DMS 273 treated with DMSO at 0.1 percent for 48 hours (cell line): ENCODE measurements at regions not wholly inside any gene's neighbourhood (a gene's known extent, or its start where the extent isn't known, plus 50 kb on each side); places are given as distances from the start of the nearest gene placed in this dataset.

ENCODE experiments used
- DNase-seq: peaks from one replicate; lab custom pipeline; 2025; lab: John Stamatoyannopoulos, UW

GRCh38 chr22:22075382-22076163, 93.0 kb upstream of the TOP3B start:
- DNase-seq, result no peak

- DNase-seq, result no peak
Measured at GRCh38 chr22:22074634-22075381, 92.2 kb upstream of the TOP3B start.

GRCh38 chr22:22073769-22074561, 91.4 kb upstream of the TOP3B start:
- no peak for DNase-seq

- no peak for DNase-seq
Measured at GRCh38 chr22:22072169-22072836, 89.7 kb upstream of the TOP3B start.

- no peak for DNase-seq
Measured at GRCh38 chr22:22071455-22071854, 88.9 kb upstream of the TOP3B start.

GRCh38 chr22:22070371-22070824, 87.8 kb upstream of the TOP3B start:
- DNase-seq, result no peak

- DNase-seq, result no peak
Measured at GRCh38 chr22:22069450-22070370, 87.1 kb upstream of the TOP3B start.

- DNase-seq, result no peak
Measured at GRCh38 chr22:22068657-22069056, 86.1 kb upstream of the TOP3B start.

GRCh38 chr22:22068025-22068424, 85.4 kb upstream of the TOP3B start:
- DNase-seq, result no peak

- DNase-seq, result no peak
Measured at GRCh38 chr22:22067192-22067591, 84.6 kb upstream of the TOP3B start.

- DNase-seq, result no peak
Measured at GRCh38 chr22:22064580-22064979, 82.0 kb upstream of the TOP3B start.

- DNase-seq, result no peak
Measured at GRCh38 chr22:22062306-22062793, 79.8 kb upstream of the TOP3B start.

- no peak for DNase-seq
Measured at GRCh38 chr22:22061085-22062077, 78.8 kb upstream of the TOP3B start.

GRCh38 chr22:22060200-22061084, 77.9 kb upstream of the TOP3B start:
- no peak for DNase-seq

GRCh38 chr22:22059291-22060002, 76.9 kb upstream of the TOP3B start:
- no peak for DNase-seq

- no peak for DNase-seq
Measured at GRCh38 chr22:22058633-22059290, 76.2 kb upstream of the TOP3B start.
